Astrocyte (in vitro differentiated cells and primary cell): ENCODE measurements at regions not wholly inside any gene's neighbourhood (a gene's known extent, or its start where the extent isn't known, plus 50 kb on each side); places are given as distances from the start of the nearest gene placed in this dataset.

Experiments used
- CTCF ChIP-seq: IDR thresholded peaks from 2 replicates; pipeline ENCODE4 v1.5.1; 2011; ENCODE audit warnings: low read depth, mild to moderate bottlenecking, inconsistent platforms, low read length, moderate library complexity; ENCODE audit not compliant: insufficient read depth
- EZH2 ChIP-seq: IDR thresholded peaks from 2 replicates; pipeline ENCODE4 v1.6.1; 2012; ENCODE audit warnings: mild to moderate bottlenecking, low read length, inconsistent platforms; ENCODE audit not compliant: insufficient read depth

- TF ChIP-seq CTCF = no peak
- no peak for TF ChIP-seq EZH2
These were observed 1318.2 kb downstream of the ZPLD1 start for GRCh38 chr3:103752986-103753385.
